Prostate gland (tissue), 2 donors: ENCODE measurements at regions not wholly inside any gene's neighbourhood (a gene's known extent, or its start where the extent isn't known, plus 50 kb on each side); places are given as distances from the start of the nearest gene placed in this dataset.

ENCODE experiments used
- CTCF ChIP-seq, 4 experiments: fragments of 200-600 bp in 2 of 4; fragments of 450-650 bp in 2 of 4; sonication (generic) in 2 of 4; IDR thresholded peaks; 1 replicate in 3 of 4; 2 replicates in 1 of 4; pipeline ENCODE4 v1.5.1; 2016 to 2019; ENCODE audit warnings: antibody characterized with exemption in 4 of 4, mild to moderate bottlenecking in 2 of 4, moderate library complexity in 2 of 4
- POLR2A ChIP-seq: fragments of 450-650 bp; IDR thresholded peaks from one replicate; pipeline ENCODE4 v1.6.1; 2016; ENCODE audit warnings: antibody characterized with exemption, mild to moderate bottlenecking
- POLR2AphosphoS5 ChIP-seq: sonication (generic); formaldehyde crosslinking; IDR thresholded peaks from one replicate; pipeline ENCODE4 v1.6.1; 2017; ENCODE audit warnings: antibody characterized with exemption

- no peak for TF ChIP-seq CTCF (IDR thresholded peaks at IDR 0.05)
- TF ChIP-seq POLR2A = no peak
- no peak for TF ChIP-seq POLR2AphosphoS5
Measured at GRCh38 chr5:114238771-114239313, 123.0 kb upstream of the KCNN2 start.
